Osteocyte (in vitro differentiated cells): ENCODE measurements at regions not wholly inside any gene's neighbourhood (a gene's known extent, or its start where the extent isn't known, plus 50 kb on each side); places are given as distances from the start of the nearest gene placed in this dataset.

ENCODE experiments used
- DNase-seq: peaks from one replicate; pipeline ENCODE4 v3.0.0; 2021; ENCODE audit warnings: mixed read lengths; ENCODE audit not compliant: unreplicated experiment; ENCODE audit errors: extremely low spot score
- H3K27ac Mint-ChIP-seq: one replicate; pipeline ENCODE4 v1.8.0; 2021; ENCODE audit warnings: mild to moderate bottlenecking, mixed read lengths; ENCODE audit not compliant: unreplicated experiment
- H3K27me3 Mint-ChIP-seq: one replicate; pipeline ENCODE4 v1.8.0; 2021; ENCODE audit warnings: mixed read lengths; ENCODE audit not compliant: unreplicated experiment
- H3K36me3 Mint-ChIP-seq: one replicate; pipeline ENCODE4 v1.8.0; 2021; ENCODE audit warnings: mixed read lengths; ENCODE audit not compliant: unreplicated experiment
- H3K4me1 Mint-ChIP-seq: one replicate; pipeline ENCODE4 v1.8.0; 2021; ENCODE audit warnings: mixed read lengths; ENCODE audit not compliant: unreplicated experiment
- H3K4me3 Mint-ChIP-seq: one replicate; pipeline ENCODE4 v1.8.0; 2021; ENCODE audit warnings: mild to moderate bottlenecking, moderate library complexity, mixed read lengths; ENCODE audit not compliant: unreplicated experiment
- H3K9me3 Mint-ChIP-seq: one replicate; pipeline ENCODE4 v1.8.0; 2021; ENCODE audit warnings: mixed read lengths; ENCODE audit not compliant: unreplicated experiment
- CTCF ChIP-seq: fragments of 200-600 bp; sonication (generic); IDR thresholded peaks from 2 replicates; pipeline ENCODE4 v1.5.0; 2021; ENCODE audit warnings: antibody characterized with exemption, mild to moderate bottlenecking, moderate library complexity

DNA sequence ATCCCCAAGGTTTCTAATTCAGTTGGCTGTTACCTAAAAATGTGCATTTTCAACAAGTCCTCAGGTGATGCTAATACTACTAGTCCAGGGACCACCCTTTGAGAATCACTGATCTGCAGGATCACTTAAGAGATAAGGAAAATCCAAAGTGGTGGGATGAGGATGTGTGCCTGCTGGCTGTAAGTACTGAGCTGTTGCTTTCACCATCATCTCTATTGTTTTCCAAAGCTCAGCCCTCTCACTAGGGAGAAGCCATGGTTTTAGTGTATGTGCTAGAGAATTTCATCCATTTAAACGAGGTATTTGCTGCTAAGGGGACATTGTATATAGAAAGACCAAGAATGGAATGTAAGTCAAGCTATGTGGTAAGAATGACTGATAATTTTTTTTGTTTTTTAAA, 202.3 kb downstream of the KIF21A start:
- Mint-ChIP-seq H3K4me3 (no peak overlapping the region), H3K4me1 (no peaks in the 10 kb centered on the region), H3K9me3 (no peaks in the 10 kb centered on the region), H3K27me3 (no peaks in the 10 kb centered on the region), H3K36me3 (no peaks in the 10 kb centered on the region), H3K27ac (no peak overlapping the region)
- DNase-seq, result no peak
- TF ChIP-seq CTCF, result no peak

- Mint-ChIP-seq H3K27me3 (no peaks in the 10 kb centered on the region), H3K36me3 (no peaks in the 10 kb centered on the region), H3K27ac (no peak overlapping the region), H3K9me3 (no peaks in the 10 kb centered on the region), H3K4me1 (no peaks in the 10 kb centered on the region), H3K4me3 (no peak overlapping the region)
- no peak for TF ChIP-seq CTCF
- no peak for DNase-seq
Measured at GRCh38 chr12:39239490-39240486, 203.1 kb downstream of the KIF21A start.

DNA sequence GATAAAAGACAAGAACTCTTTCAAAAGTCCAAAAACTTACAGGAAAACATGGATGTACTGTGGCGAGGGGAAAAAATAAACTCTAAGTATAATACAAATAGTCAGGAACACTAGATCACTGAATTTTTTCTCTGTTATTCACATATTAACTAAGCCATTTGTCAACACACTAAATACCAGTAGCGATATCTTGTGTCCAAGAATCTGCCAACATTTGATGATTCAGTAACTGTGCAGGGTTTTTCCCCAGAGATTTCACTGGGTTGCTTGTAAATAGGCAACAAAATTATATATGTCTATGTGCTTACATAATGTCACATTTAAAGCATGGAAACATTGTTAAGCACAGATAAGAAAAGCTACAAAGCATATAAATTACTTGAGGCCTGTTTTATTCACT, 205.9 kb downstream of the KIF21A start:
- H3K4me1 Mint-ChIP-seq, result no peaks in the 10 kb centered on the region
- no peaks in the 10 kb centered on the region for H3K36me3 Mint-ChIP-seq
- H3K4me3 Mint-ChIP-seq, result no peak overlapping the region
- H3K9me3 Mint-ChIP-seq, result no peaks in the 10 kb centered on the region
- no peaks in the 10 kb centered on the region for H3K27me3 Mint-ChIP-seq
- DNase-seq, result no peak
- H3K27ac Mint-ChIP-seq, result no peak overlapping the region
- no peak for TF ChIP-seq CTCF

- Mint-ChIP-seq H3K4me3 (no peak overlapping the region), H3K27me3 (no peaks in the 10 kb centered on the region), H3K9me3 (no peaks in the 10 kb centered on the region), H3K27ac (no peak overlapping the region), H3K4me1 (no peaks in the 10 kb centered on the region), H3K36me3 (no peaks in the 10 kb centered on the region)
- DNase-seq, result no peak
- TF ChIP-seq CTCF, result no peak
Measured at GRCh38 chr12:39235990-39236767, 206.7 kb downstream of the KIF21A start.

- no peak for DNase-seq
- no peak overlapping the region for H3K27ac Mint-ChIP-seq
- H3K4me1 Mint-ChIP-seq, result no peaks in the 10 kb centered on the region
- peaks cover 13% of the 10 kb centered on the region for H3K9me3 Mint-ChIP-seq
- no peaks in the 10 kb centered on the region for H3K36me3 Mint-ChIP-seq
- H3K4me3 Mint-ChIP-seq, result no peak overlapping the region
- H3K27me3 Mint-ChIP-seq, result no peaks in the 10 kb centered on the region
- no peak for TF ChIP-seq CTCF
Measured at GRCh38 chr12:39230086-39230485, 212.8 kb downstream of the KIF21A start.
